HG02623 (cell line): ENCODE measurements at regions not wholly inside any gene's neighbourhood (a gene's known extent, or its start where the extent isn't known, plus 50 kb on each side); places are given as distances from the start of the nearest gene placed in this dataset.
"Not testable (repeated sequence)": the region's sequence is repeated elsewhere in the genome, so short reads cannot be mapped to it uniquely, and the experiment has no call there.

Experiments used
- ATAC-seq: cut with Tn5 transposase; IDR thresholded peaks from one replicate; pipeline ENCODE4 v1.9.1; 2021; ENCODE audit warnings: moderate library complexity; ENCODE audit not compliant: unreplicated experiment

- ATAC-seq = no peak
These were observed 1147.6 kb downstream of the AACS start for GRCh38 chr12:126212824-126213223.

GRCh38 chr12:126218697-126219096 is 1153.5 kb downstream of the AACS start:
- no peak for ATAC-seq

- no peak for ATAC-seq
These were observed 1153.9 kb downstream of the AACS start for GRCh38 chr12:126219139-126219538.

- no peak for ATAC-seq
These were observed 1154.5 kb downstream of the AACS start for GRCh38 chr12:126219654-126220279.

- no peak for ATAC-seq
These were observed 1158.8 kb downstream of the AACS start for GRCh38 chr12:126224032-126224431.

GRCh38 chr12:126228936-126229335 is 1163.7 kb downstream of the AACS start:
- no peak for ATAC-seq

GRCh38 chr12:126232711-126233110 is 1167.5 kb downstream of the AACS start:
- no peak for ATAC-seq

- no peak for ATAC-seq
These were observed 1168.4 kb downstream of the AACS start for GRCh38 chr12:126233625-126234024.

GRCh38 chr12:126243814-126244440 is 1178.7 kb downstream of the AACS start:
- no peak for ATAC-seq

- no peak for ATAC-seq
These were observed 1182.7 kb downstream of the AACS start for GRCh38 chr12:126247936-126248335.

GRCh38 chr12:126248871-126249403 is 1183.7 kb downstream of the AACS start:
- no peak for ATAC-seq

GRCh38 chr12:126258190-126258589 is 1193.0 kb downstream of the AACS start:
- ATAC-seq = no peak

- ATAC-seq = no peak
These were observed 1197.6 kb downstream of the AACS start for GRCh38 chr12:126262829-126263228.

- no peak for ATAC-seq
These were observed 1203.0 kb downstream of the AACS start for GRCh38 chr12:126268222-126268621.

- no peak for ATAC-seq
These were observed 1205.9 kb downstream of the AACS start for GRCh38 chr12:126271159-126271558.

GRCh38 chr12:126282691-126283090 is 1217.5 kb downstream of the AACS start:
- ATAC-seq = no peak

GRCh38 chr12:126286203-126286602 is 1221.0 kb downstream of the AACS start:
- no peak for ATAC-seq

GRCh38 chr12:126290456-126290855 is 1225.2 kb downstream of the AACS start:
- ATAC-seq = no peak

GRCh38 chr12:126291987-126292386 is 1226.8 kb downstream of the AACS start:
- ATAC-seq = not testable (repeated sequence)

- no peak for ATAC-seq
These were observed 1230.4 kb downstream of the AACS start for GRCh38 chr12:126295652-126296051.

GRCh38 chr12:126309278-126309677 is 1244.0 kb downstream of the AACS start:
- no peak for ATAC-seq

- ATAC-seq = no peak
These were observed 1247.2 kb downstream of the AACS start for GRCh38 chr12:126312457-126312856.

- ATAC-seq = no peak
These were observed 1251.2 kb downstream of the AACS start for GRCh38 chr12:126316411-126316810.
